Gastroesophageal sphincter (tissue), 3 donors: ENCODE measurements at regions not wholly inside any gene's neighbourhood (a gene's known extent, or its start where the extent isn't known, plus 50 kb on each side); places are given as distances from the start of the nearest gene placed in this dataset.

Source experiments
- EP300 ChIP-seq: sonication (generic); formaldehyde crosslinking; IDR thresholded peaks from one replicate; pipeline ENCODE4 v1.6.1; 2017; ENCODE audit warnings: antibody characterized with exemption, mild to moderate bottlenecking
- POLR2A ChIP-seq, 2 donors: fragments of 450-650 bp; IDR thresholded peaks; one replicate each; pipeline ENCODE4 v1.6.1; 2017; ENCODE audit warnings: antibody characterized with exemption in 2 of 2, mild to moderate bottlenecking in 2 of 2, moderate library complexity in 1 of 2
- POLR2AphosphoS5 ChIP-seq: sonication (generic); formaldehyde crosslinking; IDR thresholded peaks from one replicate; pipeline ENCODE4 v1.6.1; 2017; ENCODE audit warnings: antibody characterized with exemption
- TF ChIP-seq, protein P1 (sequence below), 4 experiments: fragments of 200-600 bp in 2 of 4; fragments of 450-650 bp in 2 of 4; sonication (generic) in 1 of 4; IDR thresholded peaks; one replicate each; pipeline ENCODE4 v1.5.1; 2017 to 2019; ENCODE audit warnings: antibody characterized with exemption in 4 of 4, mild to moderate bottlenecking in 2 of 4, moderate library complexity in 2 of 4

DNA sequence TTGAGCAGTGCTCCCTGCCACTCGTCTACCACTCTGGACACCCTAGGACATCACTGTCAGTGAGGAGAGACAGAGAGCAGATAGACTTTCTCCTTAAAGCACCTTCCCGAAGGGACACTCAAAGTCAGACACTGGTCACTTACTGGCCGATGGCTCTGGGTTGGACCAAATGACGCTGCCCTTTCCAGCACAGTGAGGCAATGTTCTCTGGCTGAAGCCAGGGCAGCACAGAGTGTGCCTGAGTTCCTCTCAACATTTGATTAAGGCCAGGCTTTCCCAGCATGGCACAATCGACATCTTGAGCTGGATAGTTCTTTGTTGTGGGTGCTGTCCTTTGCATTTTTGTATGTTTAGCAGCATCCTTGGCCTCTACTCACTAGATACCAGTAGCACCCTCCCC, 206.2 kb downstream of the CSNK2A3 start:
- TF ChIP-seq, protein P1, sequence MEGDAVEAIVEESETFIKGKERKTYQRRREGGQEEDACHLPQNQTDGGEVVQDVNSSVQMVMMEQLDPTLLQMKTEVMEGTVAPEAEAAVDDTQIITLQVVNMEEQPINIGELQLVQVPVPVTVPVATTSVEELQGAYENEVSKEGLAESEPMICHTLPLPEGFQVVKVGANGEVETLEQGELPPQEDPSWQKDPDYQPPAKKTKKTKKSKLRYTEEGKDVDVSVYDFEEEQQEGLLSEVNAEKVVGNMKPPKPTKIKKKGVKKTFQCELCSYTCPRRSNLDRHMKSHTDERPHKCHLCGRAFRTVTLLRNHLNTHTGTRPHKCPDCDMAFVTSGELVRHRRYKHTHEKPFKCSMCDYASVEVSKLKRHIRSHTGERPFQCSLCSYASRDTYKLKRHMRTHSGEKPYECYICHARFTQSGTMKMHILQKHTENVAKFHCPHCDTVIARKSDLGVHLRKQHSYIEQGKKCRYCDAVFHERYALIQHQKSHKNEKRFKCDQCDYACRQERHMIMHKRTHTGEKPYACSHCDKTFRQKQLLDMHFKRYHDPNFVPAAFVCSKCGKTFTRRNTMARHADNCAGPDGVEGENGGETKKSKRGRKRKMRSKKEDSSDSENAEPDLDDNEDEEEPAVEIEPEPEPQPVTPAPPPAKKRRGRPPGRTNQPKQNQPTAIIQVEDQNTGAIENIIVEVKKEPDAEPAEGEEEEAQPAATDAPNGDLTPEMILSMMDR (IDR thresholded peaks at IDR 0.05), result no peak
- no peak for TF ChIP-seq POLR2A (IDR thresholded peaks at IDR 0.05)
- TF ChIP-seq EP300, result no peak
- TF ChIP-seq POLR2AphosphoS5, result peak; percentile 50
